Epithelial cell of proximal tubule (primary cell): ENCODE measurements at regions not wholly inside any gene's neighbourhood (a gene's known extent, or its start where the extent isn't known, plus 50 kb on each side); places are given as distances from the start of the nearest gene placed in this dataset.

Source experiments
- DNase-seq: peaks from one replicate; pipeline ENCODE4 v3.0.0-alpha.2; 2011; ENCODE audit warnings: low read depth
- H3K4me3 ChIP-seq: 2 replicates; pipeline ENCODE4 v1.5.1; 2011; ENCODE audit warnings: low read depth, mild to moderate bottlenecking, low read length
- CTCF ChIP-seq: conservative IDR thresholded peaks from 2 replicates; pipeline ENCODE4 v1.5.1; 2012; ENCODE audit warnings: low read depth, mild to moderate bottlenecking, low read length

GRCh38 chr11:100459811-100460210 lies 227.3 kb upstream of the ARHGAP42 start:
- TF ChIP-seq CTCF, result no peak
- DNase-seq, result no peak
- no peak overlapping the region for H3K4me3 ChIP-seq

- no peak overlapping the region for H3K4me3 ChIP-seq
- no peak for DNase-seq
- no peak for TF ChIP-seq CTCF
These were observed 226.7 kb upstream of the ARHGAP42 start for GRCh38 chr11:100460426-100460825.

- H3K4me3 ChIP-seq, result no peak overlapping the region
- no peak for DNase-seq
- no peak for TF ChIP-seq CTCF
These were observed 219.1 kb upstream of the ARHGAP42 start for GRCh38 chr11:100467821-100468508.

GRCh38 chr11:100469835-100470234 lies 217.3 kb upstream of the ARHGAP42 start:
- TF ChIP-seq CTCF, result no peak
- H3K4me3 ChIP-seq, result no peak overlapping the region
- no peak for DNase-seq

GRCh38 chr11:100472727-100473389 lies 214.2 kb upstream of the ARHGAP42 start:
- DNase-seq, result no peak
- no peak overlapping the region for H3K4me3 ChIP-seq

GRCh38 chr11:100473390-100473740 lies 213.7 kb upstream of the ARHGAP42 start:
- no peak overlapping the region for H3K4me3 ChIP-seq
- TF ChIP-seq CTCF, result no peak
- DNase-seq, result no peak

More at GRCh38 chr11:100472727-100473389, 214.2 kb upstream of the ARHGAP42 start:
- TF ChIP-seq CTCF, result no peak

- no peak for TF ChIP-seq CTCF
- no peak for DNase-seq
- H3K4me3 ChIP-seq, result no peak overlapping the region
These were observed 202.1 kb upstream of the ARHGAP42 start for GRCh38 chr11:100484948-100485347.
